ENCODE measurements at regions not wholly inside any gene's neighbourhood (a gene's known extent, or its start where the extent isn't known, plus 50 kb on each side); places are given as distances from the start of the nearest gene placed in this dataset.

DNA sequence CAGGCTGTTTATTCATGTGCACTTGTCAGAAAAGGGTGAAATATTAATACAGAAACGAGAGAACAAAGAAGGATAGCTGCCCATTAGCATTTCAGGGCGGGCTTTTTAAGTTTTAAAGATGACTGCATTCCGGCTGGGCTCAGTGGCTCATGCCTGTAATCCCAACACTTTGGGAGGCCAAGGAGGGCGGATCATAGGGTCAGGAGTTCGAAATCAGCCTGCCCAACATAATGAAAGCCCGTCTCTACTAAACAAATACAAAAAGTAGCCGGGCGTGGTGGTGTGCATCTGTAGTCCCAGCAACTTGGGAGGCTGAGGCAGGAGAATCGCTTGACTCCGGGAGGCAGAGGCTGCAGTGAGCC, 130.5 kb downstream of the HFE start:
- TF ChIP-seq, protein P1, sequence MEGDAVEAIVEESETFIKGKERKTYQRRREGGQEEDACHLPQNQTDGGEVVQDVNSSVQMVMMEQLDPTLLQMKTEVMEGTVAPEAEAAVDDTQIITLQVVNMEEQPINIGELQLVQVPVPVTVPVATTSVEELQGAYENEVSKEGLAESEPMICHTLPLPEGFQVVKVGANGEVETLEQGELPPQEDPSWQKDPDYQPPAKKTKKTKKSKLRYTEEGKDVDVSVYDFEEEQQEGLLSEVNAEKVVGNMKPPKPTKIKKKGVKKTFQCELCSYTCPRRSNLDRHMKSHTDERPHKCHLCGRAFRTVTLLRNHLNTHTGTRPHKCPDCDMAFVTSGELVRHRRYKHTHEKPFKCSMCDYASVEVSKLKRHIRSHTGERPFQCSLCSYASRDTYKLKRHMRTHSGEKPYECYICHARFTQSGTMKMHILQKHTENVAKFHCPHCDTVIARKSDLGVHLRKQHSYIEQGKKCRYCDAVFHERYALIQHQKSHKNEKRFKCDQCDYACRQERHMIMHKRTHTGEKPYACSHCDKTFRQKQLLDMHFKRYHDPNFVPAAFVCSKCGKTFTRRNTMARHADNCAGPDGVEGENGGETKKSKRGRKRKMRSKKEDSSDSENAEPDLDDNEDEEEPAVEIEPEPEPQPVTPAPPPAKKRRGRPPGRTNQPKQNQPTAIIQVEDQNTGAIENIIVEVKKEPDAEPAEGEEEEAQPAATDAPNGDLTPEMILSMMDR (conservative IDR thresholded peaks at IDR 0.05; ENCODE audit: low read depth, low read length) = no peak
- TF ChIP-seq EZH2 (IDR thresholded peaks at IDR 0.05; ENCODE audit: borderline replicate concordance, low read depth, low read length, poor library complexity, severe bottlenecking) = no peak

Measured in A673 (cell line).